Activated naive CD8-positive, alpha-beta T cell treated with anti-CD3 and anti-CD28 coated beads for 36 hours (primary cell): ENCODE measurements at regions not wholly inside any gene's neighbourhood (a gene's known extent, or its start where the extent isn't known, plus 50 kb on each side); places are given as distances from the start of the nearest gene placed in this dataset.
"Not testable (repeated sequence)": the region's sequence is repeated elsewhere in the genome, so short reads cannot be mapped to it uniquely, and the experiment has no call there.

Experiments
- DNase-seq: peaks from one replicate; pipeline ENCODE4 v3.0.0; 2021
- H3K27ac Mint-ChIP-seq: one replicate; pipeline ENCODE4 v1.8.0; 2022; ENCODE audit warnings: mild to moderate bottlenecking, moderate library complexity, mixed read lengths
- H3K27me3 Mint-ChIP-seq: one replicate; pipeline ENCODE4 v1.8.0; 2022; ENCODE audit warnings: mild to moderate bottlenecking, mixed read lengths
- H3K36me3 Mint-ChIP-seq: one replicate; pipeline ENCODE4 v1.8.0; 2021; ENCODE audit warnings: mild to moderate bottlenecking, mixed read lengths
- H3K4me1 Mint-ChIP-seq: one replicate; pipeline ENCODE4 v1.8.0; 2021; ENCODE audit warnings: mixed read lengths
- H3K4me3 Mint-ChIP-seq: one replicate; pipeline ENCODE4 v1.8.0; 2022; ENCODE audit warnings: mild to moderate bottlenecking, moderate library complexity, mixed read lengths
- H3K9me3 Mint-ChIP-seq: one replicate; pipeline ENCODE4 v1.8.0; 2022; ENCODE audit warnings: mixed read lengths

DNA sequence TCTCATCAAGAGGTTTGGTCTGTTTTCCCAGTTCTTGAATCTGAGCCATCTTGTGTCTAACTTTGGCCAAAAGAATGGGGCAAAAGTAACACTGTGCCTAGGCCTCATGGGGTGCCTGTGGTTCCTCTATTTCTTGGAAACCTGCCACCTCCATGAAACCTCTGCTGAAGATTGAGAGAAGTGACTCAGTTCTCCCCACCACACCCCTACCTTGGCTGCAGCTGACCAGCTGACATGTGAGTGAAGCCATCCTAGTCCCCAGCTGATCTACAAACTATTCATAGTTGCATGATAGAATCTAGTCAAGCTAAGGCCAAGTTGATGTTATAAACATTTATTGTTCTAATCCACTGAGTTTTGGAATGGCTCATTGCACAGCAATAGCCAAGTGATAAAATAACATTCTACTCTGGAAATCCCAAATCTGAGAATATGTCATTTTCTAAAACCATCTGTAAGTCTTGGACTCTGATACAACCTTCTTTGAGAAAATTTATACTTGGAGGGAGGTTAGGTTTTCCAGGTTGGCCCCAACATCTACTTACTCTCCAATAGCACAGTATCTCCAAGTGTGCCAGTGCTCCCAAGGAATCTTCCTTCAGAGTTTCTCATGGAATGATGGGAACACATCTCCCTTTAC, 107.0 kb upstream of the SMLR1 start:
- peaks cover 8% of the 10 kb centered on the region for H3K9me3 Mint-ChIP-seq
- DNase-seq, result no peak

DNA sequence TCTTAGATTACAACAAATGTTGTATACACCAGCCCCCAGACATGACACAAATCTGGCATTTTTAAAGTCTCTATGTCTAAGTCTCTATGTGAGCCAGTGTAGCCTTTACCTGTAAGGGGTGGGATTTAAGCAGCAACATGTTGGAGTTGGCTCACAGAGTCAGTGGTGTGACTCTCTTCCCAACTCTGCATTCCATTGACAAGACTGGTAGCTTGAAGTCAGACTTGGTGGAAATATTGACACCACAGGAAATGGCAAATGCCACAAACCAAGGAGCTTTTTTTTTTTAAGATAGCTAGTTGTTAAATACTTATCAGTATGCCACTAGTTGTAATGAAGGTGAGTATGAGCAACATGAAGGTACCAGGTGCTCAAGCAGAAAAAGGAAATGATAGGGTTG, 103.1 kb upstream of the SMLR1 start:
- Mint-ChIP-seq H3K27ac (no peak overlapping the region), H3K4me3 (no peak overlapping the region), H3K4me1 (peaks cover 19% of the 10 kb centered on the region), H3K27me3 (no peaks in the 10 kb centered on the region), H3K9me3 (peaks cover under 1% of the 10 kb centered on the region), H3K36me3 (peaks cover 3% of the 10 kb centered on the region)
- DNase-seq, result no peak

More for the DNA sequence above, 107.0 kb upstream of the SMLR1 start:
- H3K4me1 Mint-ChIP-seq, result peaks cover 26% of the 10 kb centered on the region
- no peak overlapping the region for H3K4me3 Mint-ChIP-seq
- no peaks in the 10 kb centered on the region for H3K27me3 Mint-ChIP-seq
- no peak overlapping the region for H3K27ac Mint-ChIP-seq
- H3K36me3 Mint-ChIP-seq, result no peaks in the 10 kb centered on the region

DNA sequence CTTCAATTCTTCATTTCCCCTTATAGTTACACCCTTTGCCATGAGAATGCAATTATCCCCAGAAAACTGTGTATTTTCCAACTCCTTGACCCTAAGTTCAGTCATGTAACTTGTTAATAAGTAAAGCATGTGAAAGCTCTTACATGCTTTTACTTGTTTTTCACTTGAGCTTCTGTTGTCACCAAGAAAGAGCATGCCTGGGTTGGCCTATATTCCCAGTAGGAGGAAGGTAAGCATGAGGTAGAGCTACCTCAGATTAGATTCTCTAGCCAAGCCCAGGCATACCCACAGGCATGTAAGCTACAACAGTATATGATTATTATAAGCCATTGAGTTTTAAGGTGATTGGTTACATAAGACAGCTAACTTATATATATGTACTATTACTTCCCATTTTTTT, 101.7 kb upstream of the SMLR1 start:
- no peak overlapping the region for H3K27ac Mint-ChIP-seq
- H3K36me3 Mint-ChIP-seq, result peaks cover 6% of the 10 kb centered on the region
- no peak overlapping the region for H3K4me3 Mint-ChIP-seq
- DNase-seq, result no peak
- peaks cover 14% of the 10 kb centered on the region for H3K4me1 Mint-ChIP-seq
- H3K9me3 Mint-ChIP-seq, result peaks cover 1% of the 10 kb centered on the region
- H3K27me3 Mint-ChIP-seq, result no peaks in the 10 kb centered on the region

DNA sequence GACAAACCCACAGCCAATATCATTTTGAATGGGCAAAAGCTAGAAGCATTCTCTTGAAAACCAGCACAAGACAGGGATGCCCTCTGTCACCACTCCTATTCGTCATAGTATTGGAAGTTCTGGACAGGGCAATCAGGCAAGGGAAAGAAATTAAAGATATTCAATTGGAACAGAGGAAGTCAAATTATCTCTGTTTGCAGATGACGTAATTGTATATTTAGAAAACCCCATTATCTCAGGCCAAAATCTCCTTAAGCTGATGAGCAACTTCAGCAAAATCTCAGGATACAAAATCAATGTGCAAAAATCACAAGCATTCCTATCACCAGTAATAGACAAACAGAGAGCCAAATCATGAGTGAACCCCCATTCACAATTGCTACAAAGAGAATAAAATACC, 99.1 kb upstream of the SMLR1 start:
- H3K9me3 Mint-ChIP-seq, H3K36me3 Mint-ChIP-seq, H3K4me3 Mint-ChIP-seq, H3K27ac Mint-ChIP-seq, DNase-seq, H3K27me3 Mint-ChIP-seq: not testable (repeated sequence)
- peaks cover 19% of the 10 kb centered on the region for H3K4me1 Mint-ChIP-seq

DNA sequence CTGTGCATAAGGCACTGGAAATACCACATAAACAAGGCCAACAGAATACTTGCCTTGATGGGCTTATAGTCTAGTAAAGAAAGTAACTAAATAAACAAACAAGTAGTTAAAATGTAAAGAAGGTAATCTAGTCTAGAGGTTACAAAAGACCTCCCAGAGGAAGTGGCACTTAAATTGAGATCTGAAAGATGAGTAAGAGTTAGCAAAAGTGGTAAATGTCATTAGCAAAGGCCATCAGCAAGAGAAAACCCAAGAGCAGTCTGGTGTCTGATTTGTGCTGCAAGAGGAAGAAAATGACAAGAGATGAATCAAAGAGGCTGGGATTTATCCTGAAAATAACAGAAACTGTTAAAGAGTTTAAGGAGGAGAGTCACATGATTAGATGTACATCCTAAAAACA, 96.6 kb upstream of the SMLR1 start:
- Mint-ChIP-seq H3K27me3 (no peaks in the 10 kb centered on the region), H3K4me3 (no peak overlapping the region), H3K27ac (no peak overlapping the region), H3K4me1 (peaks cover 6% of the 10 kb centered on the region), H3K36me3 (peaks cover 6% of the 10 kb centered on the region), H3K9me3 (peaks cover 1% of the 10 kb centered on the region)
- DNase-seq, result no peak

DNA sequence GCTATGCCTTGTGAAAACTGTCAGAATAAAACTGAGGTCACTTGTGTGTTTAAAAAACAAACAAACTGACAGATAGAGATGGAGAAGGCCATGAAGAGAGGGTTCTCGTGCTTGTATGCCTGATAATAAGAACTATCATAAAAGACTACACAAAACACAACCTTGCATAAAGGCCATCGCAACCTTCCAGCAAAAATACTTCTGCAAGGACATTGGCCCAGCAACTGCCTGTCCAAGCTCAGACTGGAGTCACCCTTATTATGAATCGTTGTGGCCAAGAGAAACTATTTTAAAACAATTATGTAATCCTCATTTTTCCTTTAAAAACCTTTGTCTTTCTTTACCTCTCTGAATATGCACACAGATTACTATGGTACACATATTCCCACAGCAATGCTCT, 93.0 kb upstream of the SMLR1 start:
- no peak for DNase-seq
- H3K36me3 Mint-ChIP-seq, result peaks cover 3% of the 10 kb centered on the region
- no peak overlapping the region for H3K27ac Mint-ChIP-seq
- no peak overlapping the region for H3K4me3 Mint-ChIP-seq
- H3K9me3 Mint-ChIP-seq, result peaks cover 1% of the 10 kb centered on the region
- peaks cover 6% of the 10 kb centered on the region for H3K4me1 Mint-ChIP-seq
- H3K27me3 Mint-ChIP-seq, result no peaks in the 10 kb centered on the region

DNA sequence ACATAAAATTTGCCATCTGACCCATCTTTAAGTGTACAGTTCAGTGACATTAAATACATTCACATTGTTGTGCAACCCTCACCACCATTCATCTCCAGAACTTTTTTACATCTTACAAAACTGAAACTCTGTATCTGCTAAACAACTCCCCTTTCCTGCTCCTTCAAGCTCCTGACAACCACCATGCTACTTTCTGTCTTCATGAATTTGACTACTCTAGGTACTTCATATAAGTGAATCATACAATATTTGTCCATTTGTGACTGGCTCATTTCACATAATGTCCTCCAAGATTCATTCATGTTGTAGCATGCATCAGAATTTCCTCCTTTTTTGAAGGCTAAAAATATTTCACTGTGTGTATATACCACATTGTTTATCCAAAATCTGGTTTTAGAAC, 86.9 kb upstream of the SMLR1 start:
- H3K4me1 Mint-ChIP-seq, result peaks cover 1% of the 10 kb centered on the region
- H3K9me3 Mint-ChIP-seq, result peaks cover 1% of the 10 kb centered on the region
- H3K4me3 Mint-ChIP-seq, result no peak overlapping the region
- no peaks in the 10 kb centered on the region for H3K36me3 Mint-ChIP-seq
- H3K27ac Mint-ChIP-seq, result no peak overlapping the region
- H3K27me3 Mint-ChIP-seq, result peaks cover 3% of the 10 kb centered on the region
- no peak for DNase-seq

DNA sequence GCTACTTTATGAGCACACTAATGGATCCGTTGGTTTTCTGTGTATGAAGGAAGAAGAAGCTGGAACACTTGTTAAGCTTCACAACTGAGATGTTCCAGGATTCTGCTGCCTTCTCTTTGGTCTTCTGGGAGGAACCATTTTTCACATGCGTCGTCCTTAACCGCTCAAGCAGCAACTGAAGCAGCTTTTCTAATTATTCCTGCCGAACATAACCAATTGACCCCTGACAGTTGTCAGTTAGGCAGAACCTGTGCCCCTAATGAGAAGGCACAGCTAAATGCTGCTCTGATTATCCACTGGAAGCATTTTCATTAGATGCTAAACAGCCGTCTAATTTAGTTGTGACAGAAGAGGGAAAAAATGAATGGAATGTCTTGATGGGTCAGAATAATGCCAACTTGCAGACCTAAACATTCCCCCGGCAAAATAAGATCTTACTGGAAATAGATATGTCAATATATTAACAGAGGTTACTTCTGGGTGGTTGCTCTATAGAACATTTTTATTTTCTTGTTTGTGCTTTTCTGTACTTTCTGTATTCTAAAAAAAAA, 85.0 kb upstream of the SMLR1 start:
- H3K27me3 Mint-ChIP-seq, result peaks cover 3% of the 10 kb centered on the region
- no peak overlapping the region for H3K4me3 Mint-ChIP-seq
- no peak for DNase-seq
- peaks cover 1% of the 10 kb centered on the region for H3K4me1 Mint-ChIP-seq
- H3K36me3 Mint-ChIP-seq, result no peaks in the 10 kb centered on the region
- no peak overlapping the region for H3K27ac Mint-ChIP-seq
- peaks cover 1% of the 10 kb centered on the region for H3K9me3 Mint-ChIP-seq

DNA sequence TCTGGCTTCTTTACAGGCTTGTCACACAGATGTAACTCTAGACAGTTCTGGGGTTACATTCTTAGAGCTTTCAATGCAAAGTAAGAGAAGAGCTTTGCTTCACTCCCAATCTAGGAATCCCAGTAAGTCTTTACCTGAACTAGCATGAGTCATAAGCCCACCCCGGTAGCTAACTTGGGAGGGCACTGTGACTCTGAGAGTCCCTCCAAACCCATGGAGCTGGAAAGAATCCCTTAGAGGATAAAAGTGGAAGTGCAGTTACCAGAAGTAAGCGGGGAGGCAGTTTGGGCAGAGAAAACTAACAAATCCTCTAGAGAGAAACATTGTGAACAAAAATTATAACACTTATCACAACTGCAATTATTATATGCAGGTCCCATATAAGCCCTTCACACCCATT, 84.0 kb upstream of the SMLR1 start:
- Mint-ChIP-seq H3K4me3 (no peak overlapping the region), H3K9me3 (peaks cover 1% of the 10 kb centered on the region), H3K4me1 (peaks cover 1% of the 10 kb centered on the region), H3K27me3 (peaks cover 3% of the 10 kb centered on the region), H3K36me3 (no peaks in the 10 kb centered on the region), H3K27ac (no peak overlapping the region)
- DNase-seq, result no peak

DNA sequence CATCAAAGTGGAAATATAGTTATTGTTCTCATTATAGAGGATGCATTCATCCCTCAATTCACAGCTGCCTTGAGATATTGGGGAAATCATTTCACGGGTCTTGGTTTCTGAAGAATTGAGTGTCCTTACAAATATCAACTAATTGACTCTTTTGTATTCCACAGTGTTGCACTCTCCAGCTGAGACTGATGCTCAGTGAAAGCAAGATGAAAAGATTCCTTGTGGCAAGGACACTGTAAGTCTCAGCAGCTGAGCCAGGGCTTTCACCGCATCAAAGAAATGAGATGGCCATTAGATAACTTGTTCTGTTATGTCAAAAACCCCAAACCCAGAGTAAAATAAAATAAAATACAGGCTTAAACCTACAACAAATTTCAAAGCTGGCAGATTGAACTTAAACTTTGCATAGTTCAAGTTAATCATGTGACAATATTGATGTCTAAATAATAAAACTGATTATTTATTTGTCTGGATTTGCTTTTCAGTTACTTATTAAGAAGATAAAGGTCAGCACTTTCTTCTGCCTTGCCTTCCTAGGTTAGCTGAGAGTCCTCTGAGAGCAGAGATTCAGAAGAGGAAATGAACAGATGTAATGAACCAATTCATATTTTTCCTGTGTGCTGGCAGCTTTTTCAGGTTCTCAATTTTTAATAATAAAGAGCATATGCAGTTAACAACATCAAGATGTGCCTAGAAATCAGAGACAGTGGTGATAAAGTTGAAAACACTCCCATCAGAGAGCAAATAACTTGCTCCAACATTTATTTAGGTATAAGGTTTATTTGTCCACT, 82.4 kb upstream of the SMLR1 start:
- no peak overlapping the region for H3K27ac Mint-ChIP-seq
- DNase-seq, result no peak
- H3K4me3 Mint-ChIP-seq, result no peak overlapping the region
- peaks cover 7% of the 10 kb centered on the region for H3K9me3 Mint-ChIP-seq
- peaks cover 8% of the 10 kb centered on the region for H3K36me3 Mint-ChIP-seq
- peaks cover 3% of the 10 kb centered on the region for H3K27me3 Mint-ChIP-seq
- peaks cover 1% of the 10 kb centered on the region for H3K4me1 Mint-ChIP-seq

DNA sequence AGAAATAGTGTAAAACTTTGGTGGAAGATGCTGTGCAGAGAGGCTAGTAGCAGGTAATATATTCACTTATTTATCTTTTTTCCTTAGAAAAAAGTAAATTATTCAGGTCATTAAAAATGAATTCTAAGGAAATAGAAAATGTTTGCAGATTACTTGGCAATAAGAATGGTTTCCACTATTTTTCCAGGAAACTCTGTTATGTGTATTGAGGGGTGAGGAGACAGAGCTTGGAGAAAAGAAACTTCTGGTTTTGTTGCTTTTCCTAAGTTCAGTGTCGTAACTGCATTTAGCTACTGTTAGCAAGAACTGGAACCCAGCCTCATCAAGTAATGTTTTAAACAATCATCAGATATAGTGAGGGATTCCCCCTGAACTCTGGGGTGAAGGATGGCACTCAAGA, 79.2 kb upstream of the SMLR1 start:
- no peak for DNase-seq
- no peaks in the 10 kb centered on the region for H3K27me3 Mint-ChIP-seq
- H3K4me3 Mint-ChIP-seq, result no peak overlapping the region
- no peak overlapping the region for H3K27ac Mint-ChIP-seq
- no peaks in the 10 kb centered on the region for H3K4me1 Mint-ChIP-seq
- peaks cover 8% of the 10 kb centered on the region for H3K9me3 Mint-ChIP-seq
- peaks cover 8% of the 10 kb centered on the region for H3K36me3 Mint-ChIP-seq

DNA sequence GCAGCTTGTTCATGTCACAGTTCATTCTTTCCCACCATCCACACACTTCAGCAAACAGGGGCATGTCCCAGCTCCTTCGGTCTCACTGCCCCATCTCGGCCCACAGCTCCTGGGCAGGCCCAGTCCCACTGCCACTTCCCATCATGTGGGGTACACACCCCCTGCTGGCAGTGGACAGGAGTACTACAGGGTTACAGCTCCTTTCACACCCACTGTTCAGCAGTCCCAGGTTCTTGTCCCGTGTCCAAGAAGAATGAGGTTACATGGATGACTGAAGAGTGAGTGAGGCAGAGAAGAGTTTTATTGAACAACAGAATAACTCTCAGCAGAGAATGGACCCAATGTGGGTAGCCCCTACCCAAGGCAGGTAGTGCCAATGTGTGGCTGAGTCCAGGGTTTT, 77.8 kb upstream of the SMLR1 start:
- no peaks in the 10 kb centered on the region for H3K27me3 Mint-ChIP-seq
- peaks cover 8% of the 10 kb centered on the region for H3K36me3 Mint-ChIP-seq
- H3K9me3 Mint-ChIP-seq, result peaks cover 8% of the 10 kb centered on the region
- H3K4me1 Mint-ChIP-seq, result no peaks in the 10 kb centered on the region
- no peak overlapping the region for H3K27ac Mint-ChIP-seq
- DNase-seq, result no peak
- no peak overlapping the region for H3K4me3 Mint-ChIP-seq

DNA sequence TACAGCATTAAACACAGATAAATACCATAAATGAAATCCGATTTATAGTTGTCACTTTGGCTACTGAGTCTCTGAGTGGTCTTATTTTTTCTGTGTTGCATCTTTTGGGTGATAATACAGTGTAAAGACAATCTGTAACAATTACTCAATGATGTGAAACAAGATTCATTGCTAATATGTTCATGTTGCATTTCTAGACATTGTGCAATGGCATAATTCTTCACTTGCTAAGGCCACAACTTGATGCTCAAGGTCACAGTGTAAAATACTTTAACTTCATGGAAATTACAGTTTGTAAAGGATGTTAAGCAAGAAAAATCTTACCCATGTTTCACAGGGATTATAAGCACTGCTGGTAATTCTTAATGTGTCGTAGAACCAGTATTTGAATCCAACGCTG, 74.9 kb upstream of the SMLR1 start:
- Mint-ChIP-seq H3K27me3 (no peaks in the 10 kb centered on the region), H3K9me3 (peaks cover 8% of the 10 kb centered on the region), H3K4me3 (no peak overlapping the region), H3K27ac (no peak overlapping the region), H3K4me1 (no peaks in the 10 kb centered on the region), H3K36me3 (peaks cover 8% of the 10 kb centered on the region)
- no peak for DNase-seq

DNA sequence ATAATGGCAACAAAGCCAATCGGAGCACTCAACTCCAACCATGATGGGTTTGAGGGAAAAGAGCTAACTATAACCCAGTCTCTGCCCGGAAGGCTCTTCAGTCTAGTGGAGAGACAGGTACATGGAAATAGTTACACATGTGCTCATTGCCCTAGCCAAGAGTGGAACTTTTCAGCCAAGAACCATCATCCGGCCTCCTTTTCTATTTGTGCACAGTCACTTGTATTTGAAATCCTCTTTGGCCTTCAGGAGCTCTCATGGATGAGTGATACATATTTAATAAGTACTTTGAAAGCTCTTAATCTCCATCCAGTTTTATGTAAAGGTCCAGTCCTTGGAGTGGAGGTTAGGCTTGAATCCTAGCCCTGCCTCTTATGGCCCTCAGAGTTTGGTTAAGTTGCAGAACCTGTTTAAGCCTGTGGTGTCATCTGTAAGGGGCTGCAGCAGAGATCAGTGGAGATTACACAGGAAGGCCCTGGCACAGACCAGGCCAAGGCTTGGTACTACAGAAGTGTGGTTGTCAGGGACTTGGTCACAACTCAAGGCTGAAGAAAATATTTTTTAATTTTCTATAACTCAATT, 72.3 kb upstream of the SMLR1 start:
- Mint-ChIP-seq H3K27ac (no peak overlapping the region), H3K27me3 (no peaks in the 10 kb centered on the region), H3K4me3 (no peak overlapping the region), H3K4me1 (peaks cover 3% of the 10 kb centered on the region), H3K36me3 (no peaks in the 10 kb centered on the region), H3K9me3 (peaks cover 3% of the 10 kb centered on the region)
- DNase-seq, result no peak

DNA sequence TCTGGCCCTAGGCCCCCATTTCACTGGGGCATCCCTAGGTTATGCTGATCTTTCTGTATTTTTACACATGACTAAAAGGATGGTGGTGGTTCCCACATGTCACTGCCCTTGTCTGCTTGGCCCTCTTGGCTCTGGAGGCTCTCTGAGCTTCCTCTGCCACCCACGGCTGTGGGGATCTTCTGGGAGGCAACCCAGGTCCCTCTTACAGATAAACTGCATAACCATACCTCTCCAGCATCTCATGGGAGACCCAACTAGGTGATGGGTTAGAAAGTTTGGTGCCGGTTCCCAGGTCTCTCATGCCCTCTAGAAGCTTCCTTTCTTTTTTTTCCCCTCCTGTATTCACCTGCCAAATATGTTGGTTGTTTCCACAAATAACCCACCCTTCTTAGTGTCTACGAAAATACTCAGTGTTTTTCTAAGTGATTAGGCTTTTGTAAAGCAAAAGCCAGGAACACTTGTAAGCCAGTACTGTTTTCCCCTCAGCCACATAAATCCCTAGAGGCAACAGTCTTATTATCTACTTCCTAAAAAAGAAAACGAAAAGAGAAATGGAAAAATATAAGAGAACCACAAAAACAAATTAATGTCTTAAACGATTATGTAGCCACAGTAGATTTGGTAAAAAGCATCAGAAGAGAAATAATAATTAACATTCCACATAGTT, 71.7 kb upstream of the SMLR1 start:
- H3K4me3 Mint-ChIP-seq, result no peak overlapping the region
- H3K36me3 Mint-ChIP-seq, result peaks cover 2% of the 10 kb centered on the region
- peaks cover 3% of the 10 kb centered on the region for H3K4me1 Mint-ChIP-seq
- no peak overlapping the region for H3K27ac Mint-ChIP-seq
- H3K9me3 Mint-ChIP-seq, result peaks cover 3% of the 10 kb centered on the region
- no peak for DNase-seq
- peaks cover 4% of the 10 kb centered on the region for H3K27me3 Mint-ChIP-seq
